ENCODE measurements at regions not wholly inside any gene's neighbourhood (a gene's known extent, or its start where the extent isn't known, plus 50 kb on each side); places are given as distances from the start of the nearest gene placed in this dataset.

DNA sequence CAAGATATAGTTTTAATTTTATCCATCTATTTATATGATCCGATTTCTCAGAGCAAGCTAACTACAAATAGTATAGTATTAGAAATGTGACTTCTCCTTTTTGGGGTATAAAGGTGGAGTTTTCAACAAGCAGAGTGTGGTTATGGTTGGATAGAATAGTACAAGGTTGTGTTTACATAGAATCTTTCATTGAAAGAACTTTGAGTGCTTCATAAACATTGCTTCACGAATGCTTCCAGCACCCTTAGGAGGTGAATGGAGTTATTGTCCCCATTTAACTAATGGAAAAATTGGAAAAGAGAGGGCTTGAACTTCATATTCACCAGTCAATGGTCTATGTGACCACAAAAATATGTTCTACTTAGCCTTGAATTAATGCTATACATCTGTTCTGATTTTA is 134.1 kb upstream of the CITED2 start:
- TF ChIP-seq, protein P1, sequence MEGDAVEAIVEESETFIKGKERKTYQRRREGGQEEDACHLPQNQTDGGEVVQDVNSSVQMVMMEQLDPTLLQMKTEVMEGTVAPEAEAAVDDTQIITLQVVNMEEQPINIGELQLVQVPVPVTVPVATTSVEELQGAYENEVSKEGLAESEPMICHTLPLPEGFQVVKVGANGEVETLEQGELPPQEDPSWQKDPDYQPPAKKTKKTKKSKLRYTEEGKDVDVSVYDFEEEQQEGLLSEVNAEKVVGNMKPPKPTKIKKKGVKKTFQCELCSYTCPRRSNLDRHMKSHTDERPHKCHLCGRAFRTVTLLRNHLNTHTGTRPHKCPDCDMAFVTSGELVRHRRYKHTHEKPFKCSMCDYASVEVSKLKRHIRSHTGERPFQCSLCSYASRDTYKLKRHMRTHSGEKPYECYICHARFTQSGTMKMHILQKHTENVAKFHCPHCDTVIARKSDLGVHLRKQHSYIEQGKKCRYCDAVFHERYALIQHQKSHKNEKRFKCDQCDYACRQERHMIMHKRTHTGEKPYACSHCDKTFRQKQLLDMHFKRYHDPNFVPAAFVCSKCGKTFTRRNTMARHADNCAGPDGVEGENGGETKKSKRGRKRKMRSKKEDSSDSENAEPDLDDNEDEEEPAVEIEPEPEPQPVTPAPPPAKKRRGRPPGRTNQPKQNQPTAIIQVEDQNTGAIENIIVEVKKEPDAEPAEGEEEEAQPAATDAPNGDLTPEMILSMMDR (IDR thresholded peaks at IDR 0.05; ENCODE audit: control insufficient read depth, extremely low read depth, insufficient read depth): no peak
- no peak overlapping the region for H3K4me3 ChIP-seq (ENCODE audit: low read depth, low read length)
- DNase-seq (ENCODE audit: low read depth): no peak

DNA sequence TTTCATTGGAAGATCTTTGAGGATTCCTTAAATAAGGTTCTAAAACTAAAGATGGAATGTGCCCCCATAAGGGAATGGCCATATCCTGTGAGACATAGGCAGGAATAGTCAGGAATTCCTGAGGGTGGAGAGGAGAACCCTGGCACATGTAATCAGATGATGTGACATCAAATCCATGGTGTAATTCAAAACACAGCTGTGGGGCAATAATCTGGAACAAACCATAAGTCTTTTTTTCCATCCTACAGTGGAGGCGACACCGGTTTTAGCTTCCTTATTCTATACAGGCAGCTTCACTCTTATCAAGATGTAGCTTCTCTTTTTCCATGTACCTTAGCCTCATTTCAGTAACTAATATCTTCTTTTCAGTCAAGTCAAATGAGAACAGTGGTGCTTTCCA is 133.6 kb upstream of the CITED2 start:
- no peak for DNase-seq (ENCODE audit: low read depth)
- H3K4me3 ChIP-seq (ENCODE audit: low read depth, low read length): no peak overlapping the region
- TF ChIP-seq, protein P1 (IDR thresholded peaks at IDR 0.05; ENCODE audit: control insufficient read depth, extremely low read depth, insufficient read depth): no peak

DNA sequence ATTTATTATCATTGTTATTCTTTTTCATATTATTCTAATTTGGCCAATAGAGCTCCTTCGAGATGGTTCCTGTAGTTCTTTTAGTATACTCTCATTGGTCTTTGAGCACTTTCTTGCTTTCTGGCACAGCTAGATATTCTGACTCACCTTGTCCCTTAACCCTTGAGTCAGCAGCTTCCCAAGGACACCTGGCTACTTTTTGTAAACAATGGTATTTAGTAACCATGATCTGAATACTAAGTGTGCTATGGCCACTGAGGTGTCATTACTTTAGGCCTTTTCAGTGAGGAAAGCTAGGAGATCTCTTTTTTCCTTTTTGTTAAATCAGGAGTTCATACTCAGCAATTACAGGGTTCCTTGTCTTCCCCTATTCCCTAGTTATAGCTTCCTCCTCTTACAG is 126.5 kb upstream of the CITED2 start:
- no peak overlapping the region for H3K4me3 ChIP-seq (ENCODE audit: low read depth, low read length)
- DNase-seq (ENCODE audit: low read depth): no peak
- TF ChIP-seq, protein P1 (IDR thresholded peaks at IDR 0.05; ENCODE audit: control insufficient read depth, extremely low read depth, insufficient read depth): no peak

DNA sequence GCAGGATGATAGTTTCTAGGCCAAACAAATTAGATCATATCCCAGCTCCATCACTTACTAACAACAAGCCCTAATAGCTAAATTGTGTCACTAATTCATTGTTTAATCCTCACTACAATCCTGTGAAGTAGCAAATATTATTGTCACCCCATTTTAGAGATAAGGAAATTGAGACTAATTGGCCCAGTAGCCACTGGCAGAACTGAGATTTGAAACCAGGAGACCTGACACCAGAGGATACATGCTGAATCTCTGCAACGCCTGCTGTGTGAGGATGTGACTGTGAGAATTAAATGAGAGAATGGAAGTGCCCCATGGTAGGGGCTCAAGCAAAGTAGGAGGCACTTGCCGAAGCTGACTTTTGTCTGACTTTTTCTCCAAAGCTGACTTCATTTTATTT is 124.3 kb upstream of the CITED2 start:
- TF ChIP-seq, protein P1 (IDR thresholded peaks at IDR 0.05; ENCODE audit: control insufficient read depth, extremely low read depth, insufficient read depth): no peak
- no peak for DNase-seq (ENCODE audit: low read depth)
- no peak overlapping the region for H3K4me3 ChIP-seq (ENCODE audit: low read depth, low read length)

DNA sequence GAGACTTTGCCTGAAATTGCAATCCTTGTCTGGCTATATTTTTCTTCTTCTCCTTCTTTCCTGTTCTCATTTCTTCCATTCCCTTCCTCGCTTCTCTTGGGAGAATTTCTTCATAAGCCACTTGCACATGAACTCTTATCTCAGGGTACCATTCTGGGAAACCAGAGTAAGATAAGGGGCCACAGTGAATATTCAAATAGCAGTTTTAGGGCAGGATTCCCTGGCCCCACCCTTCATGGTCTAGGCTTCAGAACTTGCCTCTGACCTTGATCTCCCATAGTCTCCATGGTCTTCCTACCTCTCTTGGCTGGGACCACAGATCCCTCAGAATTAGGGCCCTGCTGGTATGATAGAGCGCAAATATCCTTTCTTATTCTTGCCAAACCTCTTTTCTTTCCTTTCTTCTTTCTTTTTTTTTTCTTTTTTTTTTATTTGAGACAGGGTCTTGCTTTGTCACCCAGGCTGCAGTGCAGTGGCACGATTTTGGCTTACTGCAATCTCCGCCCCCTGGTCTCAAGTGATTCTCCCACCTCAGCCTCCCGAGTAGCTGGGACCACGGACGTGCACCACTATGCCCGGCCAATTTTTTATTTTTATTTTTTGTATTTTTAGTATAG is 123.0 kb upstream of the CITED2 start:
- no peak for DNase-seq (ENCODE audit: low read depth)
- no peak overlapping the region for H3K4me3 ChIP-seq (ENCODE audit: low read depth, low read length)
- TF ChIP-seq, protein P1 (IDR thresholded peaks at IDR 0.05; ENCODE audit: control insufficient read depth, extremely low read depth, insufficient read depth): no peak

DNA sequence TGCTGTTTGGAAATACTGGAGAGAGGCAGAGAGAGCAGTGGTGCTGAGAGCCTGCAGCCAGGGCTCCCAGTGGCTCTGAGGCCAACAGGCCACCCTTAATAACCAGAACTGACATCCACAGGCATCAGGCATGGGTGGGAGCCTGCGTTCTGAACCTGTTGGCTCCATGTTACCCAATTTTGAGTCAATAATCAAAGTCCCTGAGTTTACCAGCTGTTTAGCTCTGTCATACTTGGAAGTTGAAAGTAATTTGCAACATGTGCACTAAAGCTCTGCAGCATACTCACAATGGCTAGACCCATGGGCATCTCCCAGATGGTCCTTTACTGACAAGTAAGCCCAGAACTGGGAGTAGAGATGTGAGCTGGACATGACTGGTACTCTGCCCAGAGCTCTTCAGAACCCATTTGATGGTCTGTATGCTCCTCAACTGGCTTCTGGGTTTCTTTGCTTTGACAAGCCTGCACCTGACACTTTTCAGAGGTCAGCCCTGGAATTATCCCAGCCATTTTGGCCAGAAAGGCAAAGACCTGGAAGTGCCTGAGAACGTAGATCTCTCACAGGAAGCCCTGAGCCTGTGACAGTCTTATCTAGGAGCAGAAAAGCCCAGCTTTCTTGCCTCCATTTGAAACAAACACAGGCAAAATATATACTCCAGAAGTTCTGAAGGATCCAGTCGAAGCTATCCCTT is 122.4 kb upstream of the CITED2 start:
- DNase-seq (ENCODE audit: low read depth): no peak
- TF ChIP-seq, protein P1 (IDR thresholded peaks at IDR 0.05; ENCODE audit: control insufficient read depth, extremely low read depth, insufficient read depth): no peak
- H3K4me3 ChIP-seq (ENCODE audit: low read depth, low read length): no peak overlapping the region
